ENCODE measurements at regions not wholly inside any gene's neighbourhood (a gene's known extent, or its start where the extent isn't known, plus 50 kb on each side); places are given as distances from the start of the nearest gene placed in this dataset.

DNA sequence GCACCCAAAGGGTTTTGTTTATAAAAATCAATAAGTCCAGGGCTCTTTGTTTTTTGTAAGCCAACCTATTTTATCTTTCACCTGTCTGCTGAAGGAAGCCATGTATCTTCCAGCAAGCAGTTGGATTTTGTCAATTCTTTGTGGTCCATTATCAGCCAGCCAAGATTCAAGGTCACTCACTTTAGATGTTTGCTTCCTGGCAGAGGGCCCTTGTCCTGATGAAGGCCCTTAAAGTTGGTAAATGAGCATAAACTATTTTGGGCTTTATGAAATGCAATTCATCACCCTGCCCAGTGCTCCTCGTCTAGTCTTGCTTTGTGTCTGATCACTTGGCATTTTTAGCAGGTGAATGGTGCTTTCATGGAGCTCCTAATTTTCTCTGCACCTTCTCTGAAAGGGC lies 1004.2 kb downstream of the GRID1 start:
- TF ChIP-seq CTCF (IDR thresholded peaks at IDR 0.05) = no peak

- no peak for TF ChIP-seq CTCF (IDR thresholded peaks at IDR 0.05)
Observed at GRCh38 chr10:85377029-85377806, 989.4 kb downstream of the GRID1 start.

DNA sequence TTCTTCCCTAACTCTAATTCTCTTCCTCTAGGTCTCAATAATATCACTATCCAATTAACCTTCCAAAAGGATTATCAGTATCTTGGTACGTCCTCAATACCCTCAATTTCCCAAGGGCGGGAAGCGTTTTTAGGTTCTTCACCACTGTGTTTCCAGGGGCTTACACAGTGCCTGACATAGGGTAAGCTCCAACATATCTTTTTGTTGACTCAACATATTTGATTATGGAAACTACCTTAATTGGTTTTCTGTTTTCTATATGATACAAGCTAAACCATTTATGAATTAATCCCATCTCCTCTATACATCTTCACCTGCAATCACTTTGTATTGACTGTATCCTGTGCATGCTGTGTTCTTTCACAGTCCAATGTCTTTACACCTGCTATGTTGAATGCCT lies 987.3 kb downstream of the GRID1 start:
- TF ChIP-seq CTCF (IDR thresholded peaks at IDR 0.05) = no peak

GRCh38 chr10:85400981-85401695 lies 965.5 kb downstream of the GRID1 start:
- no peak for TF ChIP-seq CTCF (IDR thresholded peaks at IDR 0.05)

DNA sequence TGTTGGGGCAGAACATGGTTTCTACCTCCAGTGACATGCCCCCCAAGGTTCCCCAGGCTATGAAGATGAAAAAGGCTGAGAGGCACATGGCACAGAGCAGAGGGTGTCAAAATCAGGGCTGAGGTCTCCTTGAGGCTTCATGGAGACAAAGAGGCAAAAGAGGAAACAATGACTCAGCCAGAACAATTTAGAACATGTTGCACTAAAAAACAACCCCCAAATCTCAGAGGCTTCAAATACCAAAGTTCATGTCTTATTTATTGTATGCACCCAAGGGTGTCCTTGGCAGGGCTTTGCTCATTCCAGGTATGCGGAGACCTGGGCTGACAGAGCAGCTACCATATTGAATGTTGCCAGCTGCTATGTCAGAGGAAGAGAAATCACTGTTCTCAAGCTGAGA lies 964.1 kb downstream of the GRID1 start:
- TF ChIP-seq CTCF (IDR thresholded peaks at IDR 0.05) = no peak

DNA sequence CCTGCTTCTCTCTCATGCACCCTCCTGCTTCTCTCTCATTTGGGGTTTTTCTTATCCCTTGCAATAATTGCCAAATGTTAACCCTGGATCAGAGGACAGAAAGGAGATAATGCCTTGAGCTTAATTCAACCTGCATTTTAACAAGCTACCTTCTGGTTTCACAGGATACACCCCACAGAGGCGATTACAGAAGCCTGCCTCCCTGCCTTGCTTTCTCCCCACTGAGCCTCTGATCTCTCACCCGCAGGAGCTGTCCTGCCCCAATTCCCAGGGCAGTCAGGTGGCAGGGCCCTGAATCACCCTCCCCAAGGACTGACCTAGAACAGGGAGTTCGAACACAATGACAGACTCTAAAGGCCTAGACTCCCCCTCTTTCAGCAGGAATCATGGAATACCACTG lies 959.5 kb downstream of the GRID1 start:
- no peak for TF ChIP-seq CTCF (IDR thresholded peaks at IDR 0.05)

DNA sequence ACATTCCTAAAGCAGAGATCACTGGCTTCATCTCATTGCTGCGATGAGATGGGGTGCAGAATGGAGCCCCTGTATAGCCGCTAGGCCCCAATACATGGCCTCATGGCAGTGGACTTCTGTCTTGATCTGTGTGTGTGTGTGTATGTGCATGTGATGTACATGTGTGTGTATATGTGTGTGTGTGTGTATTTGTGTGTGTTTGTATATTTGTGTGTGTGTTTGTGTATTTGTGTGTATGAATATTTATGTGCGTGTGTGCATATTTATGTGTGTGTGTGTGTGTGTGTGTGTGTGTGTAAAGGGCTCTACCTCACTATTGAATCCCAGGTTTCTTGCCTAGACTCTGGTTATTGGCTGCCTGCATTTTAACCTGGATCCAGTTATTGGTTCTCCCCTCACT lies 958.2 kb downstream of the GRID1 start:
- no peak for TF ChIP-seq CTCF (IDR thresholded peaks at IDR 0.05)

All from LNCAP (cell line).